ENCODE measurements at regions not wholly inside any gene's neighbourhood (a gene's known extent, or its start where the extent isn't known, plus 50 kb on each side); places are given as distances from the start of the nearest gene placed in this dataset.

- ChIA-PET POLR2A (interaction anchor here (1.3 kb wide), 1 partner anchor 136 kb away, joined by 3 read pairs; the partner anchor contains the start of gene ANKRD10), CTCF (interaction anchor here (0.6 to 6.8 kb wide), 3 partner anchors 17 to 1329 kb away, joined by 3 to 66 read pairs (median 33); no protein-coding TSS in a partner anchor)
- H3K36me3 Mint-ChIP-seq (ENCODE audit: insufficient read depth, unreplicated experiment), result no peaks in the 10 kb centered on the region
- H3K4me3 Mint-ChIP-seq (ENCODE audit: unreplicated experiment), result no peak overlapping the region
- TF ChIP-seq, protein P1, sequence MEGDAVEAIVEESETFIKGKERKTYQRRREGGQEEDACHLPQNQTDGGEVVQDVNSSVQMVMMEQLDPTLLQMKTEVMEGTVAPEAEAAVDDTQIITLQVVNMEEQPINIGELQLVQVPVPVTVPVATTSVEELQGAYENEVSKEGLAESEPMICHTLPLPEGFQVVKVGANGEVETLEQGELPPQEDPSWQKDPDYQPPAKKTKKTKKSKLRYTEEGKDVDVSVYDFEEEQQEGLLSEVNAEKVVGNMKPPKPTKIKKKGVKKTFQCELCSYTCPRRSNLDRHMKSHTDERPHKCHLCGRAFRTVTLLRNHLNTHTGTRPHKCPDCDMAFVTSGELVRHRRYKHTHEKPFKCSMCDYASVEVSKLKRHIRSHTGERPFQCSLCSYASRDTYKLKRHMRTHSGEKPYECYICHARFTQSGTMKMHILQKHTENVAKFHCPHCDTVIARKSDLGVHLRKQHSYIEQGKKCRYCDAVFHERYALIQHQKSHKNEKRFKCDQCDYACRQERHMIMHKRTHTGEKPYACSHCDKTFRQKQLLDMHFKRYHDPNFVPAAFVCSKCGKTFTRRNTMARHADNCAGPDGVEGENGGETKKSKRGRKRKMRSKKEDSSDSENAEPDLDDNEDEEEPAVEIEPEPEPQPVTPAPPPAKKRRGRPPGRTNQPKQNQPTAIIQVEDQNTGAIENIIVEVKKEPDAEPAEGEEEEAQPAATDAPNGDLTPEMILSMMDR (IDR thresholded peaks at IDR 0.05; ENCODE audit: unreplicated experiment), result no peak
- DNase-seq (ENCODE audit: unreplicated experiment), result no peak
- H3K27ac Mint-ChIP-seq (ENCODE audit: low read depth, unreplicated experiment), result no peak overlapping the region
- H3K9me3 Mint-ChIP-seq (ENCODE audit: unreplicated experiment), result no peaks in the 10 kb centered on the region
- peaks cover 29% of the 10 kb centered on the region for H3K27me3 Mint-ChIP-seq (ENCODE audit: insufficient read depth, unreplicated experiment)
- no TSS peak for BruUV-seq (replicated peaks)
- peaks cover 5% of the 10 kb centered on the region for H3K4me1 Mint-ChIP-seq (ENCODE audit: insufficient read depth, unreplicated experiment)
- intact Hi-C loops (cut with micrococcal nuclease), result loop anchor here (10.0 kb wide), 1 partner anchor 336 kb away; the partner anchor contains the start of gene ING1
Measured at GRCh38 chr13:111051041-111051725, 63.9 kb upstream of the ARHGEF7 start.

DNA sequence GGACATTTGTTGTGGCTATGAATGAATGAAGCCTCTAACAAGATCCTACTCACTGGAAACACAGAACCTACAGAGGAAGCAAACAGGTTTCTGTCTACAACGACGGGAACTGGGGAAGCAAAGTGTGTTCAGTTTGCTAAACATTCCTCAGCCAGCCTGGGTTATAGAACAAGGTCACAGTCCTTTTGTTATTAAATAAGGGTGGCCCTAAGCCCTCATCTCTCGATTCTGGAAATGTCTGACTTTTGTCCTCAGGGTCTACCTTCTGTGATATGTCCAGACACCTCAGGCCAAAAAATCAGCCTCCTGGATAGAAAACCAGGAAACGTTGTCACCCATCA is 64.6 kb upstream of the ARHGEF7 start:
- no peaks in the 10 kb centered on the region for H3K9me3 Mint-ChIP-seq (ENCODE audit: unreplicated experiment)
- no TSS peak for BruUV-seq (replicated peaks)
- ChIA-PET POLR2A (interaction anchor here (1.3 kb wide), 1 partner anchor 135 kb away, joined by 3 read pairs; the partner anchor contains the start of gene ANKRD10), CTCF (interaction anchor here (0.6 to 6.8 kb wide), 6 partner anchors 17 to 455 kb away, joined by 3 to 66 read pairs (median 4); no protein-coding TSS in a partner anchor)
- no peak for DNase-seq (ENCODE audit: unreplicated experiment)
- TF ChIP-seq, protein P1 (IDR thresholded peaks at IDR 0.05; ENCODE audit: unreplicated experiment), result no peak
- intact Hi-C loops (cut with micrococcal nuclease), result loop anchor here (1.0 to 10.0 kb wide), 3 partner anchors 106 to 336 kb away; partner anchors contain the start of genes ANKRD10 and ING1
- no peak overlapping the region for H3K4me3 Mint-ChIP-seq (ENCODE audit: unreplicated experiment)
- no peaks in the 10 kb centered on the region for H3K36me3 Mint-ChIP-seq (ENCODE audit: insufficient read depth, unreplicated experiment)
- H3K27me3 Mint-ChIP-seq (ENCODE audit: insufficient read depth, unreplicated experiment), result peaks cover 23% of the 10 kb centered on the region
- peaks cover 5% of the 10 kb centered on the region for H3K4me1 Mint-ChIP-seq (ENCODE audit: insufficient read depth, unreplicated experiment)
- no peak overlapping the region for H3K27ac Mint-ChIP-seq (ENCODE audit: low read depth, unreplicated experiment)

- no peaks in the 10 kb centered on the region for H3K36me3 Mint-ChIP-seq (ENCODE audit: insufficient read depth, unreplicated experiment)
- ChIA-PET CTCF (interaction anchor here (0.6 to 6.8 kb wide), 19 partner anchors 8 to 644 kb away, joined by 3 to 66 read pairs (median 3); no protein-coding TSS in a partner anchor), POLR2A (interaction anchor here (1.3 kb wide), 1 partner anchor 135 kb away, joined by 3 read pairs; the partner anchor contains the start of gene ANKRD10)
- H3K27ac Mint-ChIP-seq (ENCODE audit: low read depth, unreplicated experiment), result no peak overlapping the region
- no TSS peak for BruUV-seq (replicated peaks)
- TF ChIP-seq, protein P1 (IDR thresholded peaks at IDR 0.05; ENCODE audit: unreplicated experiment), result peak; percentile 48
- intact Hi-C loops (cut with micrococcal nuclease), result loop anchor here (1.0 to 10.0 kb wide), 3 partner anchors 106 to 335 kb away; partner anchors contain the start of genes ANKRD10 and ING1
- no peak overlapping the region for H3K4me3 Mint-ChIP-seq (ENCODE audit: unreplicated experiment)
- peaks cover 17% of the 10 kb centered on the region for H3K27me3 Mint-ChIP-seq (ENCODE audit: insufficient read depth, unreplicated experiment)
- no peaks in the 10 kb centered on the region for H3K9me3 Mint-ChIP-seq (ENCODE audit: unreplicated experiment)
- DNase-seq (ENCODE audit: unreplicated experiment), result peak; percentile 34
- H3K4me1 Mint-ChIP-seq (ENCODE audit: insufficient read depth, unreplicated experiment), result peaks cover 5% of the 10 kb centered on the region
Measured at GRCh38 chr13:111049791-111050538, 65.1 kb upstream of the ARHGEF7 start.

DNA sequence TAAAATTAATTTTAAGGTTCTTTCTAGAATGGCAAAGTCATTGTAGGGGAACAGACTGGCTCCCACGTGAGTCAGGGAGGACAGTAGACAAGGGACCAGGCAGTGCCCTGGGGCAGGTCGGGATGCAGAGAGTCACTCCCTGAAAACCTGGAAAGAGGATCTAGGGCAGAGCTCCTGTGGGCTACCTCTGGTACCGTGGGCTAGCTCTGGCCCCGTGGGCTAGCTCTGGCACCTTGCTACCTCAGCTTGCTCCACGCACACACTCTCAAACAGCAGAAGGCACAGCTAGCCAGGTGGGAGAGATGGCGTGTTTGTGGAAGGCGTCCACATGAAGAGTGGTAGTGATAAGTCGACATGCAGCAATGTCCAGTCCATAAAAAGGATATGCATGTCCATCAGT is 66.7 kb upstream of the ARHGEF7 start:
- TF ChIP-seq, protein P1 (IDR thresholded peaks at IDR 0.05; ENCODE audit: unreplicated experiment), result no peak
- Mint-ChIP-seq H3K27ac (ENCODE audit: low read depth, unreplicated experiment) (no peak overlapping the region), H3K4me1 (ENCODE audit: insufficient read depth, unreplicated experiment) (peaks cover 14% of the 10 kb centered on the region), H3K27me3 (ENCODE audit: insufficient read depth, unreplicated experiment) (peaks cover 1% of the 10 kb centered on the region), H3K9me3 (ENCODE audit: unreplicated experiment) (peaks cover 10% of the 10 kb centered on the region), H3K4me3 (ENCODE audit: unreplicated experiment) (no peak overlapping the region), H3K36me3 (ENCODE audit: insufficient read depth, unreplicated experiment) (no peaks in the 10 kb centered on the region)
- no TSS peak for BruUV-seq (replicated peaks)
- ChIA-PET CTCF (interaction anchor here (0.6 to 6.8 kb wide), 15 partner anchors 9 to 676 kb away, joined by 3 to 66 read pairs (median 5); partner anchors contain the start of gene ANKRD10), POLR2A (no interaction called here)
- no peak for DNase-seq (ENCODE audit: unreplicated experiment)
- intact Hi-C loops (cut with micrococcal nuclease), result no loop called here
